ENCODE measurements at regions not wholly inside any gene's neighbourhood (a gene's known extent, or its start where the extent isn't known, plus 50 kb on each side); places are given as distances from the start of the nearest gene placed in this dataset.
A peak's percentile ranks its signal among the peaks of the same experiment; 100 is the strongest.

DNA sequence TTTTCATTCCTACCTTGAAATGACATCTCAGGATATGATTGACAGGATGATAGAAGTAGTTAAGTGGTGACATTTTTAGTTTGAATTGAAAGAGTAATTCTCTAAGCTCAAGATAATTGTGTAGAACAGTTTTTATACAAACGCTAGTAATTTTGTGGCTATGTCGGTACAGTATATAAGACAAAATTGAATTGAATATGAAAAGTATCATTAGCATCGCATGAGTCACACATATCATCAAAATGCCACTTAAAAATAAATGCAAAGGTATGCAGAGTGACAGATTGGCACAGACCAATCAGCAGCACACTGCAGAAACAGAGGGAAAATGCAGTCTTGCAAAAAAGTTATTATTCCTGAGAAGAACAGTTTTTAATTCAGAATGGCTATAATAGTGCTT, 608.2 kb upstream of the NETO1 start:
- no peak for DNase-seq (ENCODE audit: extremely low read depth, low read depth)
- TF ChIP-seq, protein P1, sequence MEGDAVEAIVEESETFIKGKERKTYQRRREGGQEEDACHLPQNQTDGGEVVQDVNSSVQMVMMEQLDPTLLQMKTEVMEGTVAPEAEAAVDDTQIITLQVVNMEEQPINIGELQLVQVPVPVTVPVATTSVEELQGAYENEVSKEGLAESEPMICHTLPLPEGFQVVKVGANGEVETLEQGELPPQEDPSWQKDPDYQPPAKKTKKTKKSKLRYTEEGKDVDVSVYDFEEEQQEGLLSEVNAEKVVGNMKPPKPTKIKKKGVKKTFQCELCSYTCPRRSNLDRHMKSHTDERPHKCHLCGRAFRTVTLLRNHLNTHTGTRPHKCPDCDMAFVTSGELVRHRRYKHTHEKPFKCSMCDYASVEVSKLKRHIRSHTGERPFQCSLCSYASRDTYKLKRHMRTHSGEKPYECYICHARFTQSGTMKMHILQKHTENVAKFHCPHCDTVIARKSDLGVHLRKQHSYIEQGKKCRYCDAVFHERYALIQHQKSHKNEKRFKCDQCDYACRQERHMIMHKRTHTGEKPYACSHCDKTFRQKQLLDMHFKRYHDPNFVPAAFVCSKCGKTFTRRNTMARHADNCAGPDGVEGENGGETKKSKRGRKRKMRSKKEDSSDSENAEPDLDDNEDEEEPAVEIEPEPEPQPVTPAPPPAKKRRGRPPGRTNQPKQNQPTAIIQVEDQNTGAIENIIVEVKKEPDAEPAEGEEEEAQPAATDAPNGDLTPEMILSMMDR (IDR thresholded peaks at IDR 0.05; ENCODE audit: low read depth, low read length): no peak

DNA sequence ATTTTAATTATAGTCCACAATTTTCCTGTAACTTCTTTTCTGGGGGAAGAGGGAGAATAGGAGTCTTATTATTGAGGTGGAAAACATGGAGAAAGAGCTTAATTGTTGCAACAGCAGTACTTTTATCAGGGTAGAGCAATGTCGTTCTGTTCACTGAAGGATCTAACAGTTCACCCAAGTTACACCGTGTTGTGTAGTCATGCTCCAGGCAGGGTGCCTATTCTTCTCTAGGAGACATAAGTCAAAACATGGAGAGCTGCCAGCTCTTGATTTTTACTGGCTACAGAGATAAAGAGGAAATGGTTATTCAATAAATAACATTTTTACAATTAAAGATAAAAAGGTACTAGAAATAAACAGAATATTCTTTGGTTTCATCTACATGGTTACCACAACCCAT, 594.3 kb upstream of the NETO1 start:
- TF ChIP-seq, protein P1 (IDR thresholded peaks at IDR 0.05; ENCODE audit: low read depth, low read length): no peak
- peak; percentile 63 for DNase-seq (ENCODE audit: extremely low read depth, low read depth)

DNA sequence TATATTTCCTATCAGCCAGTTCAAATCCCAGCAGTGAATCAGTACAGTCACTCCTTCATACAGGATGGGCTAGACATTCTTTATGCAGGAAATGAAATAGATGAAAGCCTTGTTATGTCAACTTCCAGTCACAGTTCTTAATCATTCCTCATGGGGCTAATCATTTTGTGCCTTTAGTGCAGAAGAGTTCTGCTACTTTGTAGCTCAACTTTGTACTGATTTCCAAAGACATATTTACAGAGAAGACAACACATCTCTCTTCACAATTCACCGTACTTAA, 593.9 kb upstream of the NETO1 start:
- TF ChIP-seq, protein P1 (IDR thresholded peaks at IDR 0.05; ENCODE audit: low read depth, low read length): no peak
- no peak for DNase-seq (ENCODE audit: extremely low read depth, low read depth)

DNA sequence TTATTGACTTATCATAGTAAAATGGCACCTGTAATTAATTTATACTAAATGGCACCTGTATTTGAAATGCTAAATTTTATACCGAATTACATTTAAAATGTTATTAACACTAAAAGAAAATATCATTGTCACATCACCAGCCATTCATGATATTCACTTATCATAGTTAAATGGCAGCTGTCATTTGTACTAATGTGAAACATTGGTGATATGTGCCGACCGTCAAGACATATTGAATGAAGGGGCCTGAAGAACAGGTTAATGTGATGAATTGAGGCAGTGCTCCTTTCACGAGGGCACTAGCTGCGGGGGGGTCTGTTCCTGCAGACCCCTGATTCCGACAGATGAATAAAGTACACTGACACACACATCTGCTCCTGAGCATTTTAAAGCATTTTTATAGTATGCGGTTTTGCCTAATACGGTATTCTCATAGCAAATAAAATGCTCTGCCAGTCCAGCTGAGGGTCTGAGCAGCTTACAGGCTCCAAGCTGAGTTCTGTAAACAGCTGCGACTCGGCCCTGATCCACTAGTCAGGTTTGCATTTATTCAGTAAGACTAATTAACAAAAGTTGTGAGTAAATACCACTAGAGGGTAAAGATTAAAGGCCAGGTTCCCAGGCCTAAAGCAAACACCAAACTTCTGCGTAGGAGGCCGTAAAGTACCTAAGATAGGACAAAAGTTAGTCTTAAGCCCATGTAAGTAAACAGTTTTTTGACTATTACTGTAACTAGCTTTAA, 593.4 kb upstream of the NETO1 start:
- TF ChIP-seq, protein P1 (IDR thresholded peaks at IDR 0.05; ENCODE audit: low read depth, low read length): no peak
- DNase-seq (ENCODE audit: extremely low read depth, low read depth): no peak

DNA sequence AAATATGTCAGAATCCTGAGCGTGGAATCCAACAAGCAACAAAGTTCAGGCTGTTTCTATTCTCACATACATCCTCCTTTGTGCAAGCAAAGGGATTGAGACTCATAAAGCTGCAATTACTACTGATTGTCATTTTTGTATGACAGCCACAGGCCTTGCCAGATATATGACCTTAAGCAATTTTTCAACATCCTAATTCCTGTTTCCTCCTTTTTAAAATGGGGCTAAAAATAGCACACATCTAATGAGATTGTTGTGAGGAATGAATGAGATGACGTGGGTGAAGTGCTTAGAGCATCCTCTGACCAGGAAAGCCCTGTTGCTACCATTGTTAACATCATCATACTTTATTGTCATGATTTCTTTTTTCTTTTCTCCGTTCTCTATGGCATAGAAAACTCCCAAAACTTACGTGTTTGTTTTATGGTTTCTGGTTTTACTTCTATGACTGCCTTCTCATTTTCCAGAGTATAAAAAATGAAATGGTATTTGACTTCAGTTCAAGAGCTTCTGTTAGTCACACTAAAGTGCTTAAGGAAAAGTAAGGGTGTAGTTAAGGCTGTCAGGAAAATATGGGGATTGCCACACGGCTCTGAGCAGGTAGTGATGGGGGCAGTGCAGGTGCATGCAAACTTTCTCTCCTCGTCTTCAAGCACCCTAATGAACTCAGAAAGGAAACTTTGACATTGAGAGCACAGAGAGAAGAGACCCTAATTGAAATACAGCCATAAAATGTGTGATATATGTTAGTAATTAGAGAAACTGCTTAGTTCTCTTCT, 590.6 kb upstream of the NETO1 start:
- DNase-seq (ENCODE audit: extremely low read depth, low read depth): no peak

DNA sequence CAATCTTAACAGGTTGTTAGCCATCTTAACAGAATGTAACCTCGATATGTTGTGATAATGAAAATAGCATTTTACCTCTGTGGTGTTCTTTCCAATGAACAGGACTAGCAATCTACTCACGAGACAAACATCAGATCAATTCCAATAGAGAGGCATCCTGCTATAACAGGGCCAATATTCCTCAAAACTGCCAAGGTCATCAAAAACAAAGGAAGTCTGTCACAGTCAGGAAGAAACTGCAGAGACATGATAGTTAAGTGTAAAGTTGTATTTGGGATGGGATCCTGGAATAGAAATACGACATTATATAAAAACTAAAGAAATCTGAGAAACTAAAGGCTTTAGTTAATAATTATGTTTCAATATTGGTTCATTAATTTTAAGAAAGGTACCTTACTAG, 588.9 kb upstream of the NETO1 start:
- TF ChIP-seq, protein P1 (IDR thresholded peaks at IDR 0.05; ENCODE audit: low read depth, low read length): no peak
- DNase-seq (ENCODE audit: extremely low read depth, low read depth): no peak

More for the DNA sequence above, 590.6 kb upstream of the NETO1 start:
- TF ChIP-seq, protein P1 (IDR thresholded peaks at IDR 0.05; ENCODE audit: low read depth, low read length): no peak

DNA sequence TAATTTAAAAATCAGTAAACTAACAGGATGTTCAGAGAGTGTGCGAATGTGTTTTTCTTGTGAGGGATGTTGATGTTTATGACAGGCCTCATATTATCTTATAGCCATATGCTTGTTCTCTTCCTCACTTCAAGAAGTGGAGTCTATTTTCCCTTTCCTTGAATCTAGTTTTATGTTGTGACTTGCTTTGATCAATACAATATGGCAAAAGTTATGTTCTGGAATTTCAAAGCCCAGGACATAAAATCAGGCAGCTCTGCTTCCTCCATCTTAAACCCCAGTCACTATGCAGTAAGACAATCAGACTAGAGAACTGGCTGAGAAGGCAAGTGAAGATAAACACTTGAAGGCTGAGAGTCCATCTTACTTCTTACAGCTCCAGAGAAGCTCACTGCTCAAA, 585.1 kb upstream of the NETO1 start:
- TF ChIP-seq, protein P1 (IDR thresholded peaks at IDR 0.05; ENCODE audit: low read depth, low read length): no peak
- DNase-seq (ENCODE audit: extremely low read depth, low read depth): no peak
